ENCODE measurements at regions not wholly inside any gene's neighbourhood (a gene's known extent, or its start where the extent isn't known, plus 50 kb on each side); places are given as distances from the start of the nearest gene placed in this dataset.

- TF ChIP-seq CTCF (conservative IDR thresholded peaks at IDR 0.05) (no peak), ZFX (IDR thresholded peaks at IDR 0.05) (no peak)
These were observed 57.2 kb upstream of the MME start for GRCh38 chr3:155022896-155023295.
